A673 (cell line): ENCODE measurements at regions not wholly inside any gene's neighbourhood (a gene's known extent, or its start where the extent isn't known, plus 50 kb on each side); places are given as distances from the start of the nearest gene placed in this dataset.

Experiments
- BruUV-seq: library from RNA; stranded (reverse); fragments of 400-500 nt; replicated peaks from 2 replicates; lab custom pipeline; 2021; lab: Mats Ljungman, UMichigan
- CTCF ChIA-PET: fragments of 300-600 bp; sonication (Branson Sonifier 250); formaldehyde crosslinking; loops from one replicate; lab custom pipeline; 2022; ENCODE audit warnings: antibody characterized with exemption; lab: Charles Lee
- POLR2A ChIA-PET: fragments of 300-600 bp; sonication (Branson Sonifier 250); formaldehyde crosslinking; loops from one replicate; lab custom pipeline; 2022; ENCODE audit warnings: antibody characterized with exemption; ENCODE audit not compliant: low non-redundant PET; lab: Charles Lee
- DNase-seq: peaks from one replicate; pipeline ENCODE4 v3.0.0-alpha.2; 2015; ENCODE audit warnings: low spot score
- H3K27ac ChIP-seq: fragments of 200-600 bp; sonication (generic); 2 replicates; pipeline ENCODE4 v1.5.1; 2016; ENCODE audit warnings: mixed run types, low read depth, mild to moderate bottlenecking, mixed read lengths, antibody characterized with exemption, low read length; ENCODE audit not compliant: poor library complexity, severe bottlenecking
- H3K27me3 ChIP-seq: fragments of 200-600 bp; sonication (generic); replicated peaks from 2 replicates; pipeline ENCODE4 v1.6.1; 2017; ENCODE audit warnings: mixed run types, low read depth, mild to moderate bottlenecking, mixed read lengths, antibody characterized with exemption, low read length; ENCODE audit not compliant: insufficient read depth, poor library complexity
- H3K36me3 ChIP-seq: fragments of 200-600 bp; sonication (generic); 2 replicates; pipeline ENCODE4 v1.6.1; 2016; ENCODE audit warnings: mixed run types, mild to moderate bottlenecking, mixed read lengths, antibody characterized with exemption, low read length; ENCODE audit not compliant: insufficient read depth, poor library complexity, severe bottlenecking
- H3K4me1 ChIP-seq: fragments of 200-600 bp; sonication (generic); 2 replicates; pipeline ENCODE4 v1.6.1; 2017; ENCODE audit warnings: mixed run types, mild to moderate bottlenecking, mixed read lengths, antibody characterized with exemption, low read length; ENCODE audit not compliant: insufficient read depth, poor library complexity, severe bottlenecking
- H3K4me3 ChIP-seq: fragments of 200-600 bp; sonication (generic); 2 replicates; pipeline ENCODE4 v1.5.1; 2016; ENCODE audit warnings: low read depth, mixed run types, mild to moderate bottlenecking, mixed read lengths, low read length; ENCODE audit not compliant: poor library complexity, severe bottlenecking
- H3K9me3 ChIP-seq: fragments of 200-600 bp; sonication (generic); 2 replicates; pipeline ENCODE4 v1.6.1; 2016; ENCODE audit warnings: mixed run types, low read depth, mild to moderate bottlenecking, mixed read lengths, antibody characterized with exemption, low read length; ENCODE audit not compliant: poor library complexity, severe bottlenecking
- CTCF ChIP-seq: fragments of 300-800, 200-600 bp; sonication (generic); conservative IDR thresholded peaks from 2 replicates; pipeline ENCODE4 v1.5.1; 2017; ENCODE audit warnings: low read depth, mild to moderate bottlenecking, antibody characterized with exemption, low read length, moderate library complexity, mixed read lengths
- EZH2 ChIP-seq: fragments of 200-600 bp; sonication (generic); IDR thresholded peaks from 2 replicates; pipeline ENCODE4 v1.6.1; 2017; ENCODE audit warnings: borderline replicate concordance, low read depth, mild to moderate bottlenecking, mixed read lengths, antibody characterized with exemption, low read length; ENCODE audit not compliant: poor library complexity, severe bottlenecking
- intact Hi-C: fragments of 100-400 bp; cut with micrococcal nuclease; formaldehyde crosslinking; loops from one replicate; pipeline ENCODE4 v1.10.0; 2022; ENCODE audit not compliant: unreplicated experiment

- no peaks in the 10 kb centered on the region for H3K36me3 ChIP-seq
- no peaks in the 10 kb centered on the region for H3K9me3 ChIP-seq
- intact Hi-C loops = no loop called here
- TF ChIP-seq CTCF (no peak), EZH2 (no peak)
- H3K27me3 ChIP-seq = no peaks in the 10 kb centered on the region
- POLR2A ChIA-PET = interaction anchor here (0.6 kb wide), 1 partner anchor 13 kb away, joined by 3 read pairs; no protein-coding TSS in a partner anchor
- CTCF ChIA-PET = no interaction called here
- DNase-seq = no peak
- no peaks in the 10 kb centered on the region for H3K4me1 ChIP-seq
- H3K4me3 ChIP-seq = no peak overlapping the region
- no peak overlapping the region for H3K27ac ChIP-seq
- BruUV-seq = no TSS peak
Measured at GRCh38 chr9:87390361-87390760, 107.3 kb upstream of the DAPK1 start.

GRCh38 chr9:87392086-87392485, 105.6 kb upstream of the DAPK1 start:
- no peaks in the 10 kb centered on the region for H3K36me3 ChIP-seq
- no TSS peak for BruUV-seq
- H3K4me3 ChIP-seq = no peak overlapping the region
- H3K27ac ChIP-seq = no peak overlapping the region
- TF ChIP-seq CTCF (no peak), EZH2 (no peak)
- H3K27me3 ChIP-seq = no peaks in the 10 kb centered on the region
- ChIA-PET CTCF (no interaction called here), POLR2A (no interaction called here)
- DNase-seq = no peak
- H3K4me1 ChIP-seq = no peaks in the 10 kb centered on the region
- intact Hi-C loops = no loop called here
- H3K9me3 ChIP-seq = no peaks in the 10 kb centered on the region

DNA sequence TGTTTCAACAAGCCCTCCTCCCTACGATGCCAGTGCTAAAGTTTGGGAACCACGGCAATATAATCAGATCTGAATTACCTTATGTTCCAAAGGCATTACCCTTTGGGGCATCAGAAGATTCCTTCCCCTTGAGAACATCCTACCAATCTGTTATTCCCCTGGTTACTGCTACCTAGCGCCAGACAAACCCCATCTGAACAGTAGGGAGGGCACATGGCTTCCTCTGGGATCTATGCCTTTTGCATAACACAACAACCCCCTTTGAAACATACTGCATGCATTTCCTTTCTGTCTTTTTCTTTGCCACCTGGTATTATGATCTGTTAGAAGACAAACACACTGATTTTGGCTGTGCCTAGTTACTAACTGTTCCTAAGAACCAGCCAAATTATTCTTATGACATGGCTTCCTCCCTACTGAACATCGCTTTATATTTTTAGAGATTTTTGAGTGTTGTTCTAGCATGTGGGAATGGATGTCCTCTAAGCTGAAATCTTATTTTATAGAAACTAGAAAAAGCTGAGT, 103.9 kb upstream of the DAPK1 start:
- no peaks in the 10 kb centered on the region for H3K36me3 ChIP-seq
- intact Hi-C loops = no loop called here
- no peaks in the 10 kb centered on the region for H3K4me1 ChIP-seq
- CTCF ChIA-PET = no interaction called here
- DNase-seq = no peak
- BruUV-seq = no TSS peak
- no peaks in the 10 kb centered on the region for H3K27me3 ChIP-seq
- H3K9me3 ChIP-seq = no peaks in the 10 kb centered on the region
- POLR2A ChIA-PET = no interaction called here
- no peak overlapping the region for H3K27ac ChIP-seq
- no peak overlapping the region for H3K4me3 ChIP-seq
- TF ChIP-seq EZH2 (no peak), CTCF (no peak)
